SU-DHL-6 (cell line): ENCODE measurements at regions not wholly inside any gene's neighbourhood (a gene's known extent, or its start where the extent isn't known, plus 50 kb on each side); places are given as distances from the start of the nearest gene placed in this dataset.

ENCODE experiments used
- EZH2phosphoT487 ChIP-seq: fragments of 200-600 bp; sonication (generic), shearing (Covaris generic); conservative IDR thresholded peaks from 2 replicates; pipeline ENCODE4 v1.6.1; 2018; ENCODE audit warnings: mild to moderate bottlenecking, antibody characterized with exemption, low read length, moderate library complexity, mixed read lengths
- TF ChIP-seq, protein P1 (sequence below): fragments of 200-600 bp; sonication (generic); IDR thresholded peaks from one replicate; pipeline ENCODE4 v1.5.1; 2017; ENCODE audit warnings: antibody characterized with exemption, mild to moderate bottlenecking, low read length, moderate library complexity; ENCODE audit not compliant: insufficient read depth, poor library complexity, severe bottlenecking

DNA sequence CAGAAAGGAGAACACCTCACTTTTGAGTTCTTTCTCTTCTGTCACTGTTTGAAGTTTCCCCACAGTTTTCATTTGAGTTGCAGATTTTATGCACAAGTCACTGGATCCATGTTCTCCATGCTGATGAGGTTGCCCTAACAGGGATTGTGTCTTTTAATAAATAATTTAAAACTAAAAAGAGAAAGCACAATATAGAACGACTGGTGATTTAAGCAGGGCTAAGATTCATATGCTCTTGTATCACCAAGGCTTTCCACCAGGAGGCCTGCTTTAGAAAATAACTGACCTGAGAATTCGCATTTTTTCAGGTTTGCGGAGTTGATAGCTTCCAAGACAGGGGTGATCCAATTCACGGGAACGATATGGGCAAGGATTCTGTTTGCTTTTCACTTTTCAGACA is 252.0 kb upstream of the VEPH1 start:
- TF ChIP-seq, protein P1, sequence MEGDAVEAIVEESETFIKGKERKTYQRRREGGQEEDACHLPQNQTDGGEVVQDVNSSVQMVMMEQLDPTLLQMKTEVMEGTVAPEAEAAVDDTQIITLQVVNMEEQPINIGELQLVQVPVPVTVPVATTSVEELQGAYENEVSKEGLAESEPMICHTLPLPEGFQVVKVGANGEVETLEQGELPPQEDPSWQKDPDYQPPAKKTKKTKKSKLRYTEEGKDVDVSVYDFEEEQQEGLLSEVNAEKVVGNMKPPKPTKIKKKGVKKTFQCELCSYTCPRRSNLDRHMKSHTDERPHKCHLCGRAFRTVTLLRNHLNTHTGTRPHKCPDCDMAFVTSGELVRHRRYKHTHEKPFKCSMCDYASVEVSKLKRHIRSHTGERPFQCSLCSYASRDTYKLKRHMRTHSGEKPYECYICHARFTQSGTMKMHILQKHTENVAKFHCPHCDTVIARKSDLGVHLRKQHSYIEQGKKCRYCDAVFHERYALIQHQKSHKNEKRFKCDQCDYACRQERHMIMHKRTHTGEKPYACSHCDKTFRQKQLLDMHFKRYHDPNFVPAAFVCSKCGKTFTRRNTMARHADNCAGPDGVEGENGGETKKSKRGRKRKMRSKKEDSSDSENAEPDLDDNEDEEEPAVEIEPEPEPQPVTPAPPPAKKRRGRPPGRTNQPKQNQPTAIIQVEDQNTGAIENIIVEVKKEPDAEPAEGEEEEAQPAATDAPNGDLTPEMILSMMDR = no peak
- no peak for TF ChIP-seq EZH2phosphoT487
